ENCODE measurements at regions not wholly inside any gene's neighbourhood (a gene's known extent, or its start where the extent isn't known, plus 50 kb on each side); places are given as distances from the start of the nearest gene placed in this dataset.

- 50 to 77% methylated on average over 1 to 4 of the region's 4 CpGs for WGBS, 2 donors (ENCODE audit: low coverage in 1 of 2)
- H3K4me3 ChIP-seq: no peak overlapping the region
- H3K36me3 ChIP-seq: no peaks in the 10 kb centered on the region
- no peak for DNase-seq
- H3K27me3 ChIP-seq: no peaks in the 10 kb centered on the region
- intact Hi-C loops (cut with DNase I; ENCODE audit: low total_unique reads): no loop called here
- H3K4me1 ChIP-seq: no peaks in the 10 kb centered on the region
- no peak for TF ChIP-seq EP300 (IDR thresholded peaks at IDR 0.05; ENCODE audit: low read depth)
- no peak for TF ChIP-seq POLR2A (IDR thresholded peaks at IDR 0.05)
- TF ChIP-seq, protein P1, sequence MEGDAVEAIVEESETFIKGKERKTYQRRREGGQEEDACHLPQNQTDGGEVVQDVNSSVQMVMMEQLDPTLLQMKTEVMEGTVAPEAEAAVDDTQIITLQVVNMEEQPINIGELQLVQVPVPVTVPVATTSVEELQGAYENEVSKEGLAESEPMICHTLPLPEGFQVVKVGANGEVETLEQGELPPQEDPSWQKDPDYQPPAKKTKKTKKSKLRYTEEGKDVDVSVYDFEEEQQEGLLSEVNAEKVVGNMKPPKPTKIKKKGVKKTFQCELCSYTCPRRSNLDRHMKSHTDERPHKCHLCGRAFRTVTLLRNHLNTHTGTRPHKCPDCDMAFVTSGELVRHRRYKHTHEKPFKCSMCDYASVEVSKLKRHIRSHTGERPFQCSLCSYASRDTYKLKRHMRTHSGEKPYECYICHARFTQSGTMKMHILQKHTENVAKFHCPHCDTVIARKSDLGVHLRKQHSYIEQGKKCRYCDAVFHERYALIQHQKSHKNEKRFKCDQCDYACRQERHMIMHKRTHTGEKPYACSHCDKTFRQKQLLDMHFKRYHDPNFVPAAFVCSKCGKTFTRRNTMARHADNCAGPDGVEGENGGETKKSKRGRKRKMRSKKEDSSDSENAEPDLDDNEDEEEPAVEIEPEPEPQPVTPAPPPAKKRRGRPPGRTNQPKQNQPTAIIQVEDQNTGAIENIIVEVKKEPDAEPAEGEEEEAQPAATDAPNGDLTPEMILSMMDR (IDR thresholded peaks at IDR 0.05): no peak
- no peak for TF ChIP-seq POLR2AphosphoS5 (IDR thresholded peaks at IDR 0.05)
- in situ Hi-C loops (cut with MboI; ENCODE audit: low pct_ligation_motif_present in 1 of 4, low pct_unique_long_range_greater_than_20kb in 1 of 4, low sequenced_read_pairs in 3 of 4): no loop called here
- no peak overlapping the region for H3K27ac ChIP-seq
- H3K9me3 ChIP-seq: no peaks in the 10 kb centered on the region
These were observed 185.6 kb downstream of the RHOU start for GRCh38 chr1:228920831-228921230.

DNA sequence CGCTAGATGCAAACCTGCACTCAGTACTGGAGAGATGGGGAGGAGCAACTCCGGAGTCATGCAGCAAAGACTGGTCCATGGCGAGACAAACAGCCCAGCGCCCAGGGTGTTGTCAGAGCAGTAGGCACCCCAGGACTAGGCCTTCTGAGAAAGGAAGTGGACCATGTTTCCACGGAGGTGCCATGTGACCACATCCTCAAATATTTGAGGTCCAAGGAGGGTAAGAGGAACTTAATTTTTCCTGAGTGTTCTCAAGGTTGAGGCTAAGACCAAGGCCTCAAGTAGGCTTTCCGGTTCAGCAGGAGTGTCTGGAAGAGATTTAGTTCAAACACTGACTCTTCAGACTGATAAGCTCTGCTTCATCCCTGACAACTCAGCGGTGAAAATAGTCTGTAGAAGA lies 186.2 kb downstream of the RHOU start:
- Histone ChIP-seq H3K4me3 (no peak overlapping the region), H3K27me3 (no peaks in the 10 kb centered on the region), H3K36me3 (no peaks in the 10 kb centered on the region), H3K4me1 (no peaks in the 10 kb centered on the region), H3K9me3 (no peaks in the 10 kb centered on the region), H3K27ac (no peak overlapping the region)
- intact Hi-C loops (cut with DNase I; ENCODE audit: low total_unique reads) (no loop called here), in situ Hi-C loops (cut with MboI; ENCODE audit: low pct_ligation_motif_present in 1 of 4, low pct_unique_long_range_greater_than_20kb in 1 of 4, low sequenced_read_pairs in 3 of 4) (no loop called here)
- WGBS, 2 donors (ENCODE audit: low coverage in 1 of 2): 82 to 100% methylated on average over 1 to 7 of the region's 7 CpGs
- TF ChIP-seq POLR2A (IDR thresholded peaks at IDR 0.05): no peak
- TF ChIP-seq EP300 (IDR thresholded peaks at IDR 0.05; ENCODE audit: low read depth): no peak
- no peak for TF ChIP-seq POLR2AphosphoS5 (IDR thresholded peaks at IDR 0.05)
- TF ChIP-seq, protein P1 (IDR thresholded peaks at IDR 0.05): no peak
- DNase-seq: no peak

DNA sequence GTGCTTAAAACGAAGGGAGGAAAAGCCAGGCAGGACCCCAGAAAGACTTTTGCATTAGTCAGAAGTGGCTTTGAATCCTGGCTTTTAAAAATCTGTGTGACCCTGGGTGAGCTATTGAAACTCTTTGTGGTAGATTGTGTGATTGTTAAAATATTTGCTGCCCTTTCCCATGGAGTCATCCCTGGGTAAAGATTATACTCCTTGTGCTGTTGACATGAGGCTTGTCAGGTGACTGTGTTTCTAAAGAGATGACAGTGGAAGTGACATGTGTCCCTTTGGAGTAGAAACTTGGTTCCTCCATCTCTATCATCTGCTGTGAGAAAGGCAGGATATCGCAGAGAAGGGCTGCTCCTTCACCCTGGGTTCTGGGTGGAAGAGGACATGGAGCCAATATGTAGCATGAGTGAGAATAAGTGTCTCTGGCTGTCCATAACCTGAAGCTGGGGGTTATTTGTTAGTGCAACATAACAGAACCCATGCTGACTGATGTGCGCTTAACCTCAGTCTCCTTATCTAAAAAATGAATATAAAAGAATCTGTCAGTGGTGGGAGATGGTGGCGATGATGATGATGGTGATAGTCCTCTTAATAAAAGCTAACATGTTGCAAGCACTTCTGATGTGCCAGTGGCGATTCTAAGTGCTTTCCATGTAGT lies 187.6 kb downstream of the RHOU start:
- in situ Hi-C loops (cut with MboI; ENCODE audit: low pct_ligation_motif_present in 1 of 4, low pct_unique_long_range_greater_than_20kb in 1 of 4, low sequenced_read_pairs in 3 of 4): no loop called here
- intact Hi-C loops (cut with DNase I; ENCODE audit: low total_unique reads): no loop called here
- 89 to 100% methylated on average over 3 to 5 of the region's 5 CpGs for WGBS, 2 donors (ENCODE audit: low coverage in 1 of 2)

GRCh38 chr1:228923973-228924686 lies 188.9 kb downstream of the RHOU start:
- H3K9me3 ChIP-seq: no peaks in the 10 kb centered on the region
- H3K27ac ChIP-seq: no peak overlapping the region
- TF ChIP-seq EP300 (IDR thresholded peaks at IDR 0.05; ENCODE audit: low read depth) (no peak), POLR2A (IDR thresholded peaks at IDR 0.05) (no peak), POLR2AphosphoS5 (IDR thresholded peaks at IDR 0.05) (no peak)
- TF ChIP-seq, protein P1 (IDR thresholded peaks at IDR 0.05): no peak
- H3K27me3 ChIP-seq: no peaks in the 10 kb centered on the region
- WGBS, 2 donors (ENCODE audit: low coverage in 1 of 2): 69 to 88% methylated on average over 4 of the region's 4 CpGs
- H3K4me3 ChIP-seq: no peak overlapping the region
- DNase-seq: no peak
- H3K4me1 ChIP-seq: no peaks in the 10 kb centered on the region
- in situ Hi-C loops (cut with MboI; ENCODE audit: low pct_ligation_motif_present in 1 of 4, low pct_unique_long_range_greater_than_20kb in 1 of 4, low sequenced_read_pairs in 3 of 4) (no loop called here), intact Hi-C loops (cut with DNase I; ENCODE audit: low total_unique reads) (no loop called here)
- H3K36me3 ChIP-seq: no peaks in the 10 kb centered on the region

More for the DNA sequence above, 187.6 kb downstream of the RHOU start:
- no peak for TF ChIP-seq POLR2A (IDR thresholded peaks at IDR 0.05)
- TF ChIP-seq POLR2AphosphoS5 (IDR thresholded peaks at IDR 0.05): no peak
- TF ChIP-seq, protein P1 (IDR thresholded peaks at IDR 0.05): no peak
- no peak for TF ChIP-seq EP300 (IDR thresholded peaks at IDR 0.05; ENCODE audit: low read depth)
- no peak overlapping the region for H3K4me3 ChIP-seq
- H3K4me1 ChIP-seq: no peaks in the 10 kb centered on the region
- H3K27me3 ChIP-seq: no peaks in the 10 kb centered on the region
- H3K27ac ChIP-seq: no peak overlapping the region
- no peak for DNase-seq
- H3K9me3 ChIP-seq: no peaks in the 10 kb centered on the region
- H3K36me3 ChIP-seq: no peaks in the 10 kb centered on the region
